GM18873 (cell line): ENCODE measurements at regions not wholly inside any gene's neighbourhood (a gene's known extent, or its start where the extent isn't known, plus 50 kb on each side); places are given as distances from the start of the nearest gene placed in this dataset.
"Not testable (repeated sequence)": the region's sequence is repeated elsewhere in the genome, so short reads cannot be mapped to it uniquely, and the experiment has no call there.

ENCODE experiments used
- ATAC-seq: cut with Tn5 transposase; IDR thresholded peaks from one replicate; pipeline ENCODE4 v1.9.1; 2021; ENCODE audit warnings: mild to moderate bottlenecking, moderate library complexity, moderate number of reproducible peaks; ENCODE audit not compliant: unreplicated experiment, low FRiP score

GRCh38 chr12:33588725-33589405, 149.2 kb upstream of the SYT10 start:
- ATAC-seq = no peak

- ATAC-seq = no peak
Observed at GRCh38 chr12:33589576-33590114, 150.0 kb upstream of the SYT10 start.

GRCh38 chr12:33593753-33594152, 154.1 kb upstream of the SYT10 start:
- ATAC-seq = no peak

GRCh38 chr12:33596061-33596460, 156.4 kb upstream of the SYT10 start:
- ATAC-seq = no peak

- no peak for ATAC-seq
Observed at GRCh38 chr12:33596814-33597213, 157.2 kb upstream of the SYT10 start.

- ATAC-seq = no peak
Observed at GRCh38 chr12:33602515-33602914, 162.9 kb upstream of the SYT10 start.

- no peak for ATAC-seq
Observed at GRCh38 chr12:33605757-33606156, 166.1 kb upstream of the SYT10 start.

GRCh38 chr12:33609910-33610309, 170.3 kb upstream of the SYT10 start:
- no peak for ATAC-seq

GRCh38 chr12:33614630-33615029, 175.0 kb upstream of the SYT10 start:
- ATAC-seq = no peak

- ATAC-seq = no peak
Observed at GRCh38 chr12:33617218-33617617, 177.6 kb upstream of the SYT10 start.

- ATAC-seq = no peak
Observed at GRCh38 chr12:33628087-33628486, 188.5 kb upstream of the SYT10 start.

GRCh38 chr12:33634544-33634943, 194.9 kb upstream of the SYT10 start:
- ATAC-seq = no peak

GRCh38 chr12:33636930-33637329, 197.3 kb upstream of the SYT10 start:
- not testable (repeated sequence) for ATAC-seq

- ATAC-seq = no peak
Observed at GRCh38 chr12:33639975-33640374, 200.4 kb upstream of the SYT10 start.

- ATAC-seq = no peak
Observed at GRCh38 chr12:33649992-33650391, 210.4 kb upstream of the SYT10 start.

- no peak for ATAC-seq
Observed at GRCh38 chr12:33650832-33651231, 211.2 kb upstream of the SYT10 start.

- ATAC-seq = no peak
Observed at GRCh38 chr12:33653362-33653761, 213.7 kb upstream of the SYT10 start.

- no peak for ATAC-seq
Observed at GRCh38 chr12:33654313-33654712, 214.7 kb upstream of the SYT10 start.

GRCh38 chr12:33663000-33663654, 223.5 kb upstream of the SYT10 start:
- ATAC-seq = no peak

- no peak for ATAC-seq
Observed at GRCh38 chr12:33669349-33669748, 229.7 kb upstream of the SYT10 start.

- no peak for ATAC-seq
Observed at GRCh38 chr12:33670284-33670683, 230.7 kb upstream of the SYT10 start.

- no peak for ATAC-seq
Observed at GRCh38 chr12:33671676-33672075, 232.1 kb upstream of the SYT10 start.
